Activated T-cell treated with anti-CD3 and anti-CD28 coated beads, Interleukin-2, amount 50 U/mL, for 1 hour (primary cell): ENCODE measurements at regions not wholly inside any gene's neighbourhood (a gene's known extent, or its start where the extent isn't known, plus 50 kb on each side); places are given as distances from the start of the nearest gene placed in this dataset.
"Not testable (repeated sequence)": the region's sequence is repeated elsewhere in the genome, so short reads cannot be mapped to it uniquely, and the experiment has no call there.

Experiments
- DNase-seq: peaks from one replicate; pipeline ENCODE4 v3.0.0-alpha.2; 2020

DNA sequence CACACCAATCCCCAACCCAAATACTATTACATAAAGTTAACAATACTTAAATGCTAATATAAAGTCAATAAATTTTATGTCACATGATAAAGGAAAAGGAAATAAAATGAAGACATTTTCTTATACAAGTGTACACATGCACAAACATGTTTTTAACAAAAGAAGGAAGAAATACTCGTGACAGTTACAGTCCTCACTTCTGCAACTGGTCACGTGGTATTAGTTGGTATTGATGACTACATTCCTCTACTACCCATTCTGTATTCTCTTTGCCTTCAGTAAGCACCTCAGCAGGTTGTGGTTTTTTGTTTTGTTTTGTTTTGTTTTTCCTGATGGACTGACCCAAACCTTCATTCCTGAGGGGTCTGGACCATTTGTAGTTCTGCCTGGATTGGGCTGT lies 176.9 kb upstream of the CCNH start:
- DNase-seq: no peak

DNA sequence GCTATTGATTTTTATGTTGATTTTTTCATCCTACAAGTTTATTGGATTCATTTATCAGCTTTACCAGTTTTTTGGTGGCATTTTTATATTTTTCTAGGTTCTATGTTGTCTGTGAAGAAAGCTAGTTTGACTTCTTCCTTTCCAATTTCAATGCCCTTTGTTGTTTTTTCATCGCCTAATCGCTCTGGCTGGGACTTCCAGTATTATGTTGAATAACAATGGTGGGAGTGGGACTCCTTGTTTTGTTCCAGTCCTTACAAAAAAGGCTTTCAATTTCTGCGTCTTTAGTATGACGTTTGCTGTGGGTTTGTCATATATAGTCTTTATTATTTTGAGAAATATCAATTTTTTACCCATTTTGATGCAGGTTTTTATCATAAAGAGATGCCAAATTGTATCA lies 175.6 kb upstream of the CCNH start:
- DNase-seq: no peak

DNA sequence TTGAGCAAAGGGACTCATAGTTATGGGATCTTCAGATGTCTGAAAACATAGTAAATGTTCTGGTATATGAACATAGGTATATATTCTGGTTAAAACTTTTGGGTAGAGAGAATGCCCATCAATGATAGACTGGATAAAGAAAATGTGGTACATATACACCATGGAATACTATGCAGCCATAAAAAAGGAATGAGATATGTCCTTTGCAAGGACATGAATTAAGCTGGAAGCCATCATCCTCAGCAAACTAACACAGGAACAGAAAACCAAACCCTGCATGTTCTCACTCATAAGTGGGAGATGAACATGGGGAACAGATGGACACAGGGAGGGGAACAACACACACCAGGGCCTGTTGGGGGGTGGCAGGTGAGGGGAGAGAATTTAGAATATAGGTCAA lies 171.0 kb upstream of the CCNH start:
- not testable (repeated sequence) for DNase-seq

DNA sequence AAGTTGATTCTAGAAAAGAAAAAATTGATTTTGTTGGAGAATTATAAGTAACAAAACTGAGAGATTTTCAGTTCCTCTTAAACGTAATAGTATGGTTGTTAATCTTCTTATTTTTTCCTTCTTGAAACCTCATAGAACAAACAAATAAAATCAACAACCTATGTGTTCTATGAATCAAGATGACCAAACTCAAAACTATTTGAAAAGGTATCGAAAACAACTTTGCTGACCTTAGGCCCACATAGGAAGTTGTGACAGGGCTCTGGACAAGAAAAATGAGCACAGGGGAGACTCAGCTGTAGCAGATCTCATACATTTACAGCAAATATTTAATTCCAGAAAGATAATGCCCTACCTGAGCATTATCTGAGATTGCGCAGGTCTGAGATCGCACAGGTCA lies 169.4 kb upstream of the CCNH start:
- DNase-seq: no peak

DNA sequence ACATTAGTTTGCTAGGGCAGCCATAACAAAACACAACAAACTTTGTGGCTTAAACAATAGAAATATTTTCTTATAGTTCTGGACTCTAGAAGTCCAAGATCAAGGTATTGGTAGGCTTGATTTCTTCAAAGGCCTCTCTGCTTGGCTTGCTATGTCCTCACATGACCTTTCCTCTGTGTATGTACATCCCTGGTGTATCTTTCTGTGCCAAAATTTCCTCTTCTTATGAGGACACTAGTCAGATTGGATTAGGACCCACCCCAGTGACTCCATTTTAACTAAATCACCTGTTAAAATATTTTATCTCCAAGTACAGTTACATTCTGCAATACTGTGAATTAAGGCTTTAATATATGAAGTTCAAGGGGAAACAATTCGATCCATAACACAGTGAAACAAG lies 168.9 kb upstream of the CCNH start:
- no peak for DNase-seq

DNA sequence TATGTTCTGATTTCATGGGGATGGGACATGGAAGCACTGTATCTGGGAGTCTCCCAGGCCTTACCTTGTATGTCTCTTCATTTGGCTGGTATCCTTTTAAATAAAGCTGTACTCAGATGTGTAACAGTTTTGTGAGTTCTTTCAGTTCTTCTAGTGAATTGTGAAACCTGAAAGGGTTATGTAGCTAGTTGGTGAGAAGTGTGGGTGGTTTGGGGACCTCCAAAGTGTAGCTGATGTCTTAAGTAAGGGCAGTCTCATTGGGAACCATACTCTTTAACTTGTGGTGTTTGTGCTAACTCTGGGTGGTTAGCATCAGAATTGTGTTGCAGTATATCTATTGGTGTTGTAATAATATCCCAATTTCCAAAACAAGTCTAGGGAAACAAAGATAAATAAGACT lies 166.9 kb upstream of the CCNH start:
- no peak for DNase-seq

DNA sequence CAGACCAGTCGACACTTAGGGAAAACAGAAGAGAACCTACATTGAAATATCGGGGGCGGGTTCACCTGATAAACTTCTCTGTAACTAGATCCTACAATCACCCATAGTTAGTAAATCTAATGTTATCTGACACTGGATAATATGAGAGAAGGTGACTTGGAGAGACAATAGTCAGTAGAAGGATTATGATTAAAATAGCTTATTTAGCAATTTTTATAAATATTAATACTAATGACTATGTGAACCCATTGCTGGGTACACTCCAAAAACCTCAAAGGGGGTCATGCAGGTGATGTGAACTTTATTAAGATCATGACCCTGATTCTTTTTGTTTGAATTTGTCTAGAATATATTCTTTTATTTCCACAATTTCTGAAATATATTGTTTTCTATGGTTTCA lies 164.1 kb upstream of the CCNH start:
- DNase-seq: no peak

DNA sequence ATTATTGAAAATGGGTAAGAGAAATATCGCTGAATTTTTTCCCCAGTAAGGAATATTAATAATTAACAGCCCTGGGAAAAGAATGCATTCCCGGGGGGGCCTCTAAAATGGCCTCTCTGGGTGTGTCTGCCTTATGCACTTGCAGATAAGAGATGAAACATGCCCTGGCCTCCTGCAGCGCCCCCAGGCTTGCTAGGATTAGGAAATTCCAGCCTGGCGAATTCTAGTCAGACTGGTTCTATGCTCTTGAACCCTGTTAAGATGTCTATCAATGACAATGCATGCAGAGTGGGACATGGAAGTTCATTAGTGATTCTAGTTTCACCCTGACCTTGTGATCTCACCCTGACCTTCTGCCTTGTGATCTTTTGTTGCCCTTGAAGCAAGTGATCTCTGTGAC lies 163.6 kb upstream of the CCNH start:
- DNase-seq: not testable (repeated sequence)

DNA sequence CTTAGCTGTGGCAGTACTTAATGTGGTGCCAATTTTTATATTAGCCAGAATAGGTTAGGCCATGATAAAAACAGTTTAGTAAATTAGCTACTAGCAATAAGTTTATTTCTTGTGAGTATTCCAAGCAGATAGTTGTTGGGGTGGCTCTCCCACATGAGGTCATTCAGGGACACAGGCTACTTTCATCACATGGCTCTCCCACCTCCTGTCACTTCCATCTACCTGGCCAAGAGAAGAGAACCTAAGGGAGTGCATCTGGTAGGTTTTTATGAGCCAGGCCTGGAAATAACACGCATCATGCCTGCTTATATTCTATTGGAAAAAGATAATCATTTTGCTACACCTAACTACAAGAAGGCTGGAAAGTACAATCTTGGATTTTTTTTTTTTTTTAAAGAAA lies 161.4 kb upstream of the CCNH start:
- no peak for DNase-seq

DNA sequence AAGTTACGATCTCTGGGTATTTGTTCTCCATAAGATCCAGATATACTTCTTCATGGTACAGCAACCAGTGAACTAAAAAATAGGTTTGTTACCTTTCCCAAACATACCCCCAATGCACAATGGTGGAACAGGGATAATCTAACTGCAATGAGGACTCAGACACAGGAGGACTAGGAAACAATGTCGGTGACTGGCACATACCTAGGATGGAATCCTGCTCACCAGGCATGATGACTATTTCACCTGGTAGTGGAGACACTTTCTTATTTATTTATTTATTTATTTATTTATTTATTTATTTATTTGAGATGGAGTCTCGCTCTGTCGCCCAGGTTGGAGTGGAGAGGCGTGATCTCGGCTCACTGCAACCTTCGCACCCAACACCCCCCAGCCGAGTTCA lies 159.9 kb upstream of the CCNH start:
- DNase-seq: no peak

DNA sequence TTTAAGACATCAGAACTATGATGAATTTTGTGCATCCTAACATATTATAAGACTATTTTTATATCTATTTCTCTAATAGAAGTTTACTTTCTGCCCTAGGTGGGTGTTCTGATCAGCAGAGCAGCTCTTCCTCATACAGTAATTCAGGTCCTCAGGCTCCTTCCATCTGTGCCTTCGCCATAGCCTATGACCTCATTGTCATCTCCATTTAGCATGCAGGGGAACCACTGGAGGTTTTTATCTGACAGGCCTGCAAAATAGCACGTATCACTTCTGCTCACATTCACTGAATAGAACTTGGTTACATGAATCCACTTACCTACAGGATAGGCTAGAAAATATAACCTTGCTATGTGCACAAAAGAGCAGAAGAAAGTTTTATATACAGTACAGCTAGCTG lies 159.4 kb upstream of the CCNH start:
- no peak for DNase-seq

DNA sequence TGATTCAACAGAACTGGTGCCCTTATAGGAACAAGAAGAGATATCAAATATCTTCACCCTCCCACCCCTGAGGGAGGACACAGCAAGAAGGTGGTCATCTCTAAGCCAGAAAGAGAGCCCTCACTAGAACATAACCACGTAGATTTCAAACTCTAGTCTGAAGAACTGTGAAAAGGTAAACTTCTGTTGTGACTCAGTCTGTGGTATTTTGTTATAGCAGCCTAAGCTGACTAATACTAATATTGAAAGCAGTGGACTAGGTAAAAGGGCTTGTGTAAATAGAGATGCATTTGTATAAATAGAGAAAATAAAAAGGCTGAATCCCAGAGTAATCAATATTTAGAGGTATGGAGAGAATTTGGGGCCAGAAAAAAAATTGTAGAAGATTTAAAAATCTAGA lies 157.6 kb upstream of the CCNH start:
- no peak for DNase-seq

DNA sequence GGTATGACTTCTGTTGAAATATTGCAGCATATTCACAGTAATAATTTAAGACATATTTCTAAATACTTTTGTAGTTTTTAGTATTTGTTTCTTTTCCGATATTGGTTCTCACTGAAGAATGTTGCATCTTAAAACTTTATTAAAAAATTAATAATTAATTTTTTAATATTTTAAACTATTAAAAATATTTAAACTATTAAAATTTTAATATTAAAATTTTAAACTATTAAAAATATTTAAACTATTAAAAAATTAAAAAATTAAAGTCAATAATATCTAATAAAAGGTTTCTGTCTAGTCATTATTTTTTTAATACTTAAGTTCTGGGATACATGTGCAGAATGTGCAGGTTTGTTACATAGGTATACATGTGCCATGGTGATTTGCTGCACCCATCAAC lies 149.3 kb upstream of the CCNH start:
- no peak for DNase-seq

DNA sequence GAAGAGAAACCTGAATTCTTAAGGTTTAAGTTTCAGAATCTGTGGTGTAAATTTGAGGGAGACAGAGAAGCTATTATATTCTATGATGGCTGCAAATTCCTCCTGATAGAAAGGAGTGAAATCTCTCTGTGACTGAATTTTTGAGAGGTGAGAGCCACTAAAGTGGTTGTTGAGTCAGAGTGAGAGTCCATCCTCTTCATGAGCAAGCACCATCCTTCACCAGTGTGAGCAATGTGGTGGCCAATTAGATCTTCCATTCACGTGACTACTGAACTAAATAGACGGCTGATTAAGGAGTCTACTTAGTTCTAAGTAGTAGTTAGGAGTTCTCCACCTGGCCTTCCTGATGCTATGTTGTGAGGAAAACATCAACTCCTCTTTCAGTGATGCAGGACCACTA lies 147.8 kb upstream of the CCNH start:
- no peak for DNase-seq

DNA sequence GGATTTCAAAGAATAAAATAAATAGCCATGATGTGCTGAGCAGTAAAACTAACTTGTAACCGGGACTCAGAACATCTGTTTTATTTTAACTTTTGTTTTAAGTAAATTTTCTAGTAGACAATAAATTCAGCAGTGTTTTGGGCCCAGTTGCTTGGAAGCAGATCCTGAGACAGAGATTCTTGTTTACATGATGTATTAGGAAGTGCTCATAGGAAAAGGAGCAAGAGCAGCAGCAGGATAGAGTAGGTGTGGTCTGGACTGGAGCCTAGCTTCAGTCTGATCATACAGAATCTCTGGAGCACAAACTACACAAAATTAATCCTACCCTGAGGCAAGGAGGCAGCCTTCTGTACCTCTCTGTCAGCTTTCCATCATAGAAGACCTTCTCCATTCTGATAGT lies 139.2 kb upstream of the CCNH start:
- DNase-seq: no peak

DNA sequence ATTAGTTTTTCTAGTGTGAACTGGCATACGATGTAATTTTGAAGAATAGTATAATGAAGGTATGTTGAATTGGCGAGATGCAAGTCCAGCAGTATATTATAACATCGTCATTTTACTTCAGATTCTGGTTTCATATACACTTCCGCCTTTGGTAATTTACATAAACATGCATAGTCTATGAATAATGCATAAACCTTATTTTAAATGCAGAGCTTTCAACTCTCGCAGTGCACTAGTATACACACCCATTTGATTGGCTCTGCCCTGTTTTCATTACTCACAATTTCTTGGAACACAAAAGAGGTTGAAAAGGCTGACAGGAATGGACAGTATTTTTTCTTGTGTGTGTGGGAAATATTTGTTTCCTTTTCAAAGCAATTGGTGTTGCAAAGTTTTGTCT lies 128.9 kb upstream of the CCNH start:
- DNase-seq: no peak

DNA sequence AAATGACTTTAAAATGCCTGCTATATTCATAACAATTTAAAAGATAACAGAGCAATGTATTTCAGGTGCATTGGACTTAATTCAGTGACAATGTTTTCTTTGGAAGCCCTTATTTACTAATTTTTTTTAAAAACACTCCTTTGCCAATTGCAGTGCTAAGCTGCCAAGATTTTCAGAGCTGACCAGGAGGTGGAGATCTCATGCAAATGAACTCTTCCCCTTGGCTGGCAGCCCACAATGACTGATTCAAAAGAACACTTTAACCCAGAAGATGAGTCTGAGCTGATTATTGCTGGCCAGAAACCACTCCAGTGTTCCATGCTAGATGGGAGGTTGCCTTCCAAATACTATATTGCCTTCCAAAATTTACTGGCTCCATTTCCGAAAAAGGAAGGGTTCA lies 128.3 kb upstream of the CCNH start:
- DNase-seq: no peak

DNA sequence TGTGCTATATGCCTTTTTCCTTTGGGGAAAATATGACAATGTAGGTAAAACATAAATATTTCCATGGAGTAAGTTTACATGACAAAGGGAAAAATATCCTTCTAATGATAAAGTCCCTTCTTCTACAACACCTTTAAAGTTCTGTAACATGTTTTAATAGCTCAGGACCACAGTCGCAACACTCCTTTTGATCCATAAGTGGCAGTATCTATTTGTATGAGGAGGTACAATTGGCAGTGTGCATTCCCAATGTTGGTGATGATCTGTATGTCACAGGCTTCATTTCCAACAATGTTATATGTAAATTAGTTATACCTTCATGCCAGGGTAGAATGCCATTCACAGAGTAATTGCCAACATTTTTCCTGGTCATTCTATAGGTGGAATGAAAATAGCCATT lies 127.1 kb upstream of the CCNH start:
- no peak for DNase-seq

DNA sequence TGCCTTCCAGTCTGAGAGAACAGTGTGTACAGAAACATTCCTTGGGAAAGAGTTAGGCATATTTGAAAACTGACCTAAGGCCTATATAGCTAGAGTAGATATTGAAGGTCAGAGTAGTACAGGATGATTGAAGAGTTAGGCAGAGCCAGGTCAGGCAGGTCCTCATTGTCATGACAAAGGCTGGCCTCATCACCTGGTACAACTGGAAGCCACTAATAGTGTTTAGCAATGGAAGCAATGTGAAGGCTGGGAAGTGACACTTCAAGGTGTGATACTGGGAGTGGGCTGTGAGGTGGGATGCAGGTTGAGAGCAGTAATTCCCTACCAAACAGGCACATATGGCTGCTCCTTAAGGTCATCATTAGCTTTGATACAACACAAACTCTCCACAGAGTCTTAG lies 123.6 kb upstream of the CCNH start:
- no peak for DNase-seq

DNA sequence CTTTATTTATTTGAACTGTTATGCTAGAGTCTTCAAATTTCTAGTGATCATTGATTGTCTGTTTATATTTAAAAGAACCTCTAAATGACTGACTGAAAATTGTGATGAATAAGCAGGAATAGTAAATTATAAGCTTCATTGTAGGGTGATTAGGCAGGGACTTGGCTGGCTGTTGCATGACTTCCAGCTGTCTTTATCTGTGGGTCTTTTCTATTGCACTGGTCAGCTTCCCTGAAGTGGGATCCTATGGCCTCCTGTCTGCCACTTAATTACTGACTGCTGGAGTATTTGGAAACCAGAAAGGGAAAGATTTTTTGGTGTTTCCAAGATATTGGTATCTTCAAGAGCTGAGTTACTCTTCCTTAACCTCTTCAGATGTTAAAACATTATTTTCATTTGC lies 123.0 kb upstream of the CCNH start:
- no peak for DNase-seq

DNA sequence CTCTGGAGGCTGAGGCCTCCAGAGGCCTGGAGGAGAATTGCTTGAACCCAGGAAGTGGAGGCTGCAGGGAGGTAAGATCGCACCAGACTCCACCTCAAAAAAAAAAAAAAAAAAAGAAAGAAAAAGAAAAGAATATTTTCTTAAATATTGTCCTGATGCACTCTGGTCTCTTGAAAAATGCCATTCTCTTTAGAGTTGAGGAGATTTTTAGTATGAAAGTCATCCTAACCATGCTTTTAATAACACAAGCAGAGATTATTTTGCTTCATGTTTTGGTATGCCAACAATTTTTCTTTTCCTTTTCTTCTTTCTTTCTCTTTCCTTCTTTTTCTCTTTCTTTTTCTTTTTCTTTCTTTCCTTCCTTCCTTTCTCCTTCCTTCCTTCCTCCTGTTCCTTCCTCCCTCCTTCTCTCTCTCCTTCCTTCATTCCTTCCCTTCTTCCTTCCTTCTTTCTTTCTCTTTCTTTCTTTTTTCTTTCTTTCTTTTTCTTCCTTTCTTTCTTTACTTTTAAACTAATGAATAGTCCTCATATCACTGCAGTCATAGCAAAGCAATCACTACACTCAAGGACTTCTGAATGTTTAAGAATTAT lies 116.9 kb upstream of the CCNH start:
- DNase-seq: no peak

DNA sequence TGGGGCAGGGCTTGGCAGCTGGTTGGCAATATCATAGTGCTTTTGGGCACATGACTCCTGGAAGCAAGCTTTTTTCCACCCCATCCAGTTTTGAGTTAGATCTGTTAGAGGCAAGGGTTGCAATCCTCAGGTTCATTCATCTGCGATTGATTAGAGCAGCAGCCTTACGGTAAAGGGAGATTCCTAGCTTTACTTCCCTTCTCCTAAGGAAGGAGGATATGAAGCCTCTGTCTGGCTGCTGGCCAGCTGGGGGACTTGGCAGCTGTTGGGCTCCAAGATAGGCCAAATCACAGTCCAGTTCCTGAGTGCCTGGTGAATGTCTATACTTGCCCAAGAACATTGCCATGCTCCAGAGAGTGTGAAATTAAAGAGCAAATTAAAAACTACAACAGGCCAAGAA lies 113.4 kb upstream of the CCNH start:
- no peak for DNase-seq

DNA sequence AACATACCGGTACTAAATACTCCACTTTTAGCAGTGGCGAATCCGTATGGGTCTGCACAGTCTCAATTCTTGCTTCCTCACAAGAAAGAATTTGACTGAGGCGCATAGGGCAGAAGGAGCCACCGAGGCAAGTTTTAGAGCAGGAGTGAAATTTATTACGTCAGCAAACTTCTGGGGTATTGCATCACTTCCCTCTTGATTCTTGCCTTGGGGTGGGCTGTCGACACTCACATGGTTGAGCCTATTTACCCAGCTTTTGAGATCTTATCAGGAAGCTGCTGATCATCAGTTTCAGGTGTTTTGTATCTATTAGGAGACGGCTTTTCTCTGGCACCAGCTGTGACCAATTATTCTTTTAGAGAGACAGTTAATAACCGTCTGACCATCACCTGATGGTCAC lies 111.5 kb upstream of the CCNH start:
- no peak for DNase-seq

DNA sequence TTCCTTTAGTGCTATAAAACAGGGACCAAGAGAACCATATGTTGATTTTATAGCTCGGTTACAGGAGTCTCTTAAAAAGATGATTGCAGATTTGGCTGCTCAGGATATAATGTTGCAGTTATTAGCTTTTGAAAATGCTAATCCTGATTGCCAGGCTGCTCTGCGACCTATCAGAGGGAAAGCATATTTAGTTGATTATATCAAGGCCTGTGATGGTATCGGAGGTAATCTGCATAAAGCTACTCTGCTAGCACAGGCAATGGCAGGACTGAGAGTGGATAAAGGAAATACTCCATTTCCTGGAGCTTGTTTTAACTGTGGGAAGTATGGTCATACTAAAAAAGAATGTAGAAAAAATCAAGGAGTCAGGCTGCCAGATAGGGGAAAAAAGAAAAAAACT lies 99.0 kb upstream of the CCNH start:
- DNase-seq: not testable (repeated sequence)

DNA sequence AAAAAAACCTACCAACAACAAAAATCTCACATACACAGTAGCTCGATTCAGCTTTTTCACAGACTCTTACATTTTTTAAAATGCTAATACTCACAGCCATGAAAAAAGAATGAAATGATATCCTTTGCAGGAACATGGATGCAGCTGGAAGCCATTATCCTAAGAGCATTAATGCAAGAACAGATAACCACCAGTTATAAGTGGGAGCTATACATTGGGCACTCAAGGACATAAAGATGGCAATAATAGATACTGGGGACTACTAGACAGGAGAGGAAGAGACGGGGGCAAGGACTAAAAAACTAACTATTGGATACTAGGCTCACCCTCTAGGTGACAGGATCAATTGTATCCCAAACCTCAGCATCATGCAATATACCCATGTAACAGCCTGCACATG lies 90.3 kb upstream of the CCNH start:
- DNase-seq: no peak
